Lower leg skin (tissue), 4 donors: ENCODE measurements at regions not wholly inside any gene's neighbourhood (a gene's known extent, or its start where the extent isn't known, plus 50 kb on each side); places are given as distances from the start of the nearest gene placed in this dataset.

Source experiments
- DNase-seq, 2 donors: peaks; one replicate each; pipeline ENCODE4 v3.0.0-alpha.2; 2019; ENCODE audit warnings: low spot score in 2 of 2
- H3K4me3 ChIP-seq: fragments of 200-600 bp; sonication (generic); 2 replicates; pipeline ENCODE4 v1.5.1; 2017; ENCODE audit warnings: mild to moderate bottlenecking, low read depth; ENCODE audit not compliant: poor library complexity, severe bottlenecking
- CTCF ChIP-seq, 3 donors: fragments of 450-650 bp; IDR thresholded peaks; one replicate each; pipeline ENCODE4 v1.5.1; 2016; ENCODE audit warnings: antibody characterized with exemption in 3 of 3, mild to moderate bottlenecking in 3 of 3, moderate library complexity in 2 of 3
- POLR2A ChIP-seq, 2 donors: fragments of 450-650 bp; IDR thresholded peaks; one replicate each; pipeline ENCODE4 v1.6.1; 2016 to 2017; ENCODE audit warnings: antibody characterized with exemption in 2 of 2, mild to moderate bottlenecking in 1 of 2, moderate library complexity in 1 of 2
- WGBS, 2 donors: methylation state at CpG; one replicate each; pipeline ENCODE4 v1.1.5; 2018; 5-methylcytosine and 5-hydroxymethylcytosine counted together
- intact Hi-C: fragments of 100-400 bp; cut with DNase I; formaldehyde crosslinking; loops from one replicate; pipeline ENCODE4 v1.15.0; 2023; ENCODE audit warnings: low total_unique reads

- intact Hi-C loops, result no loop called here
- WGBS, 2 donors, result 25 to 60% methylated on average over 3 of the region's 3 CpGs
- no peak overlapping the region for H3K4me3 ChIP-seq
- TF ChIP-seq CTCF (IDR thresholded peaks at IDR 0.05) (no peak), POLR2A (IDR thresholded peaks at IDR 0.05) (no peak)
- no peak for DNase-seq
These were observed 1076.2 kb downstream of the C4orf33 start for GRCh38 chr4:130172156-130172555.

DNA sequence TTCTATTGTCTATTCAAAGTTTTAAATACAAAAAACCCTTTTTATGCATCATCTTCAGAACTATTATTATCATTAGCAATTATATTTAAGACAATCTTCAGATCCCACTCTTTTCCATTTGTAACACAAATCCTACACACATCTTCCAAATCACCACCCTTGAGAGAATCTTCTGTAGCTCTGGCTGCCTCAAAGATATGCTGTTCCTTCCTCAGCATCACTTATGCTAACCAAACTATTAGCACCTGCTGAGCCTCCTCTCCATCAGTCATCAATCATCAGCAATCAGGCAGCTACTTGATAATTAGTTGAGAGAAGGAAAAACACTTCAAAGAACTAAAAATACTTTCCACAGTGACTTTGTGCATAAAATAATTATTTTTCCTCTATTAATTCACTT is 1082.2 kb downstream of the C4orf33 start:
- H3K4me3 ChIP-seq, result no peak overlapping the region
- intact Hi-C loops, result no loop called here
- TF ChIP-seq CTCF (IDR thresholded peaks at IDR 0.05) (no peak), POLR2A (IDR thresholded peaks at IDR 0.05) (no peak)
- no peak for DNase-seq

- H3K4me3 ChIP-seq, result no peak overlapping the region
- DNase-seq, result no peak
- TF ChIP-seq POLR2A (IDR thresholded peaks at IDR 0.05) (no peak), CTCF (IDR thresholded peaks at IDR 0.05) (no peak)
- intact Hi-C loops, result no loop called here
- WGBS, 2 donors, result 63 to 65% methylated on average over 2 of the region's 2 CpGs
These were observed 1087.1 kb downstream of the C4orf33 start for GRCh38 chr4:130183096-130183495.

- intact Hi-C loops, result no loop called here
- no peak for DNase-seq
- WGBS, 2 donors, result 77 to 80% methylated on average over 4 of the region's 4 CpGs
- no peak overlapping the region for H3K4me3 ChIP-seq
- TF ChIP-seq CTCF (IDR thresholded peaks at IDR 0.05) (no peak), POLR2A (IDR thresholded peaks at IDR 0.05) (no peak)
These were observed 1087.8 kb downstream of the C4orf33 start for GRCh38 chr4:130183766-130184165.

DNA sequence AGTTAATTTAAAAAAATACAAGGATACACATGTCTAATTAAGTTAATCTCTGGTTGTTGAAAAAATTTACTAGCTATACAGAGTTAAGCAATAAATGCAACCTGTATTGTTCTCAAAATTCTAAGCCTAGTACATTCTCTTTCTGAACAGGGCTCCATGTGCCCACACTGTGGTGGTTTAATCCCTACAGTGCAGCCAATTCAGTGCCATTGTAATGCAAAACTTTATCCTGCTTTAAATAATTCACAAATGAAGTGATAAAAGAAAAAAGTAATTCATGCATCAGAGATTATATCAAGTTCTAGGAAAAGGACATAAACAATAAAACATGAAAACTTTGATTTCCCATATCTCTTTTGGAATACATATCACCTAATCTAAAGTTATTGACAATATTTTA is 1089.2 kb downstream of the C4orf33 start:
- intact Hi-C loops, result no loop called here
- no peak overlapping the region for H3K4me3 ChIP-seq
- no peak for DNase-seq
- no peak for TF ChIP-seq CTCF (IDR thresholded peaks at IDR 0.05)
- TF ChIP-seq POLR2A (IDR thresholded peaks at IDR 0.05), result no peak

DNA sequence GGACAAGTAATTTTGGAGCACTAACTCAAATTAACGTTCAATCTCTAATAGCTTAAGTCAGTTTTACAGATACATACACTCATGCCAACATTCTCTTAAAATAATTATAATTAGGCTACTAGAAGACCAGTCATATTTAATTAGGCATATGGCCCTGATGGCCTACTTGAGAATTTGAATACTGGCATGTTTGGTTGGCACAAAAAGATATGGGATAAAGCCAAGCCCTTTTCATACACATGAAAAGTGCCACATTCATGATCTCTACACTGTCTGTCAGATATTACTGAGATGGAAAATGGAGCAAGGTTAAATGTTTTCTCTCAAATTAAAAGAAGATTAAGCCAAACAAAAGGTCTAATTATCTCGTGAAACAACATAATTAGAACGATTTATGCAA is 1091.0 kb downstream of the C4orf33 start:
- H3K4me3 ChIP-seq, result no peak overlapping the region
- TF ChIP-seq POLR2A (IDR thresholded peaks at IDR 0.05) (no peak), CTCF (IDR thresholded peaks at IDR 0.05) (no peak)
- intact Hi-C loops, result no loop called here
- no peak for DNase-seq
- WGBS, 2 donors, result 52 to 68% methylated on average over 3 of the region's 3 CpGs
